ENCODE measurements at regions not wholly inside any gene's neighbourhood (a gene's known extent, or its start where the extent isn't known, plus 50 kb on each side); places are given as distances from the start of the nearest gene placed in this dataset.
"Not testable (repeated sequence)": the region's sequence is repeated elsewhere in the genome, so short reads cannot be mapped to it uniquely, and the experiment has no call there.

- TF ChIP-seq ZNF503 (CRISPR knock-in tag; IDR thresholded peaks at IDR 0.05) (no peak), JUN (CRISPR knock-in tag; IDR thresholded peaks at IDR 0.05) (no peak), CCAR2 (optimal IDR thresholded peaks at IDR 0.05; ENCODE audit: low read depth, low read length) (no peak), CENPX (CRISPR knock-in tag; IDR thresholded peaks at IDR 0.05) (no peak), USF2 (IDR thresholded peaks at IDR 0.05; ENCODE audit: low read depth, low read length) (no peak), USF2 (CRISPR knock-in tag; IDR thresholded peaks at IDR 0.05; ENCODE audit: borderline replicate concordance) (no peak)
These were observed 144.2 kb upstream of the CDH7 start (continued) for GRCh38 chr18:65606551-65607130.

- H3K27ac ChIP-seq (ENCODE audit: extremely low read length, insufficient read depth, low read length); in situ Hi-C loops (cut with HindIII; ENCODE audit: extremely low pct_ligation_motif_present, low pct_unique_long_range_greater_than_20kb); H2AFZ ChIP-seq (ENCODE audit: low read length); BruUV-seq (replicated peaks); H3K4me3 ChIP-seq (replicated peaks in 1 of 3; ENCODE audit: insufficient read depth in 1 of 3, low read depth in 2 of 3, low read length in 3 of 3); POLR2A ChIA-PET; intact Hi-C loops (cut with micrococcal nuclease; ENCODE audit: unreplicated experiment); H3K9ac ChIP-seq (ENCODE audit: insufficient read depth, low read depth, low read length); H3K36me3 ChIP-seq (replicated peaks in 1 of 2; ENCODE audit: control insufficient read depth in 1 of 2, insufficient read depth in 2 of 2, low read length in 2 of 2); H3K4me1 ChIP-seq (ENCODE audit: insufficient read depth, low read length); CTCF ChIA-PET (ENCODE audit: low intra/inter-chr PET ratio, low total read pairs); DNase-seq (ENCODE audit: low spot score); H3K79me2 ChIP-seq (ENCODE audit: insufficient read depth, low read length); H4K20me1 ChIP-seq (ENCODE audit: insufficient read depth, low read length); H3K27me3 ChIP-seq (ENCODE audit: control insufficient read depth in 1 of 2, insufficient read depth in 2 of 2, low read length in 2 of 2); H3K4me2 ChIP-seq (ENCODE audit: low read depth, low read length); ATAC-seq; FAIRE-seq; H3K9me3 ChIP-seq (ENCODE audit: low read length): not testable (repeated sequence)
- WGBS (ENCODE audit: low lambda C conversion rate) = 64% methylated on average over 12 of the region's 30 CpGs
These were observed 145.5 kb upstream of the CDH7 start for GRCh38 chr18:65605352-65605751.
